Neural progenitor cell (in vitro differentiated cells): ENCODE measurements at regions not wholly inside any gene's neighbourhood (a gene's known extent, or its start where the extent isn't known, plus 50 kb on each side); places are given as distances from the start of the nearest gene placed in this dataset.

Experiments
- DNase-seq: peaks from one replicate; pipeline ENCODE4 v3.0.0-alpha.2; 2016; ENCODE audit warnings: low spot score
- H2AFZ ChIP-seq: fragments of 200-600 bp; sonication (generic); replicated peaks from 2 replicates; pipeline ENCODE4 v1.6.1; 2016; ENCODE audit warnings: antibody characterized with exemption
- H3F3A ChIP-seq: fragments of 200-600 bp; sonication (generic); 2 replicates; pipeline ENCODE4 v1.6.1; 2016; ENCODE audit warnings: antibody characterized with exemption, low read depth
- H3K27ac ChIP-seq: fragments of 200-600 bp; sonication (generic); 2 replicates; pipeline ENCODE4 v1.5.1; 2016; ENCODE audit warnings: mild to moderate bottlenecking
- H3K27me3 ChIP-seq: fragments of 200-600 bp; sonication (generic); 2 replicates; pipeline ENCODE4 v1.6.1; 2016; ENCODE audit warnings: mild to moderate bottlenecking, moderate library complexity
- H3K36me3 ChIP-seq: fragments of 200-600 bp; sonication (generic); 2 replicates; pipeline ENCODE4 v1.5.1; 2016
- H3K4me1 ChIP-seq: fragments of 200-600 bp; sonication (generic); 2 replicates; pipeline ENCODE4 v1.6.1; 2016; ENCODE audit warnings: mixed run types
- H3K4me2 ChIP-seq: fragments of 200-600 bp; sonication (generic); 2 replicates; pipeline ENCODE4 v1.6.1; 2016
- H3K4me3 ChIP-seq: fragments of 200-600 bp; sonication (generic); 2 replicates; pipeline ENCODE4 v1.5.1; 2016
- H3K79me2 ChIP-seq: fragments of 200-600 bp; sonication (generic); 2 replicates; pipeline ENCODE4 v1.6.1; 2016; ENCODE audit warnings: low read depth
- H3K9ac ChIP-seq: fragments of 200-600 bp; sonication (generic); 2 replicates; pipeline ENCODE4 v1.6.1; 2016
- H3K9me3 ChIP-seq: fragments of 200-600 bp; sonication (generic); 2 replicates; pipeline ENCODE4 v1.5.1; 2016; ENCODE audit warnings: low read depth
- H4K20me1 ChIP-seq: fragments of 200-600 bp; sonication (generic); 2 replicates; pipeline ENCODE4 v1.6.1; 2016; ENCODE audit warnings: low read depth
- H3K27ac Mint-ChIP-seq: 3 replicates; pipeline ENCODE4 v1.8.0; 2021; ENCODE audit warnings: mixed read lengths
- H3K27me3 Mint-ChIP-seq: 2 replicates; pipeline ENCODE4 v1.8.0; 2022; ENCODE audit warnings: low read depth, mild to moderate bottlenecking, inconsistent platforms, moderate library complexity, mixed read lengths; ENCODE audit not compliant: insufficient read depth
- H3K36me3 Mint-ChIP-seq: 3 replicates; pipeline ENCODE4 v1.8.0; 2021; ENCODE audit warnings: mixed read lengths
- H3K4me1 Mint-ChIP-seq: 3 replicates; pipeline ENCODE4 v1.8.0; 2021; ENCODE audit warnings: mixed read lengths
- H3K4me3 Mint-ChIP-seq: 3 replicates; pipeline ENCODE4 v1.8.0; 2021; ENCODE audit warnings: mild to moderate bottlenecking, moderate library complexity, mixed read lengths
- H3K9me3 Mint-ChIP-seq: 3 replicates; pipeline ENCODE4 v1.8.0; 2020; ENCODE audit warnings: mixed read lengths
- CTCF ChIP-seq: fragments of 200-600 bp; sonication (generic); IDR thresholded peaks from 2 replicates; pipeline ENCODE4 v1.5.1; 2017; ENCODE audit warnings: antibody characterized with exemption, mild to moderate bottlenecking
- EZH2 ChIP-seq: fragments of 200-600 bp; sonication (generic); IDR thresholded peaks from 2 replicates; pipeline ENCODE4 v1.6.1; 2017; ENCODE audit warnings: antibody characterized with exemption, mild to moderate bottlenecking, moderate library complexity
- EZH2phosphoT487 ChIP-seq: fragments of 200-600 bp; sonication (generic); IDR thresholded peaks from 2 replicates; pipeline ENCODE4 v1.6.1; 2017; ENCODE audit warnings: antibody characterized with exemption

GRCh38 chr11:15716550-15716949, 601.8 kb downstream of the INSC start:
- Mint-ChIP-seq H3K36me3 (no peaks in the 10 kb centered on the region), H3K27me3 (peaks cover 14% of the 10 kb centered on the region), H3K4me3 (no peak overlapping the region), H3K27ac (no peak overlapping the region), H3K4me1 (peaks cover 48% of the 10 kb centered on the region), H3K9me3 (peaks cover 6% of the 10 kb centered on the region)
- no peak overlapping the region for H3K4me3 ChIP-seq
- H3K27ac ChIP-seq = no peak overlapping the region
- no peak overlapping the region for H3K4me2 ChIP-seq
- H4K20me1 ChIP-seq = no peaks in the 10 kb centered on the region
- peaks cover 7% of the 10 kb centered on the region for H3F3A ChIP-seq
- no peaks in the 10 kb centered on the region for H3K79me2 ChIP-seq
- no peak overlapping the region for H2AFZ ChIP-seq
- DNase-seq = no peak
- H3K27me3 ChIP-seq = no peaks in the 10 kb centered on the region
- no peak for TF ChIP-seq EZH2phosphoT487
- no peak for TF ChIP-seq EZH2
- no peak for TF ChIP-seq CTCF
- no peaks in the 10 kb centered on the region for H3K36me3 ChIP-seq
- H3K4me1 ChIP-seq = peaks cover 28% of the 10 kb centered on the region
- H3K9me3 ChIP-seq = no peaks in the 10 kb centered on the region
- no peak overlapping the region for H3K9ac ChIP-seq

- H3F3A ChIP-seq = no peaks in the 10 kb centered on the region
- H3K4me3 ChIP-seq = no peak overlapping the region
- no peaks in the 10 kb centered on the region for H3K9me3 ChIP-seq
- Mint-ChIP-seq H3K27me3 (peaks cover 11% of the 10 kb centered on the region), H3K4me1 (peaks cover 45% of the 10 kb centered on the region), H3K27ac (no peak overlapping the region), H3K9me3 (peaks cover 12% of the 10 kb centered on the region), H3K36me3 (no peaks in the 10 kb centered on the region), H3K4me3 (no peak overlapping the region)
- no peak overlapping the region for H2AFZ ChIP-seq
- no peaks in the 10 kb centered on the region for H3K79me2 ChIP-seq
- DNase-seq = no peak
- TF ChIP-seq EZH2phosphoT487 (no peak), EZH2 (no peak), CTCF (no peak)
- no peak overlapping the region for H3K4me2 ChIP-seq
- no peaks in the 10 kb centered on the region for H4K20me1 ChIP-seq
- no peaks in the 10 kb centered on the region for H3K36me3 ChIP-seq
- no peaks in the 10 kb centered on the region for H3K27me3 ChIP-seq
- no peak overlapping the region for H3K9ac ChIP-seq
- no peak overlapping the region for H3K27ac ChIP-seq
- peaks cover 23% of the 10 kb centered on the region for H3K4me1 ChIP-seq
Observed at GRCh38 chr11:15720460-15720859, 605.7 kb downstream of the INSC start.

GRCh38 chr11:15723966-15724365, 609.2 kb downstream of the INSC start:
- H3K4me3 ChIP-seq = no peak overlapping the region
- no peaks in the 10 kb centered on the region for H3F3A ChIP-seq
- H3K9me3 Mint-ChIP-seq = peaks cover 10% of the 10 kb centered on the region
- peaks cover 9% of the 10 kb centered on the region for H3K27me3 Mint-ChIP-seq
- DNase-seq = no peak
- H3K79me2 ChIP-seq = no peaks in the 10 kb centered on the region
- no peak overlapping the region for H3K27ac ChIP-seq
- no peaks in the 10 kb centered on the region for H3K27me3 ChIP-seq
- peaks cover 26% of the 10 kb centered on the region for H3K4me1 Mint-ChIP-seq
- H3K36me3 Mint-ChIP-seq = no peaks in the 10 kb centered on the region
- H4K20me1 ChIP-seq = no peaks in the 10 kb centered on the region
- no peak for TF ChIP-seq EZH2
- no peak for TF ChIP-seq EZH2phosphoT487
- no peak for TF ChIP-seq CTCF
- H3K4me1 ChIP-seq = peaks cover 9% of the 10 kb centered on the region
- no peak overlapping the region for H2AFZ ChIP-seq
- no peak overlapping the region for H3K4me2 ChIP-seq
- no peak overlapping the region for H3K27ac Mint-ChIP-seq
- no peaks in the 10 kb centered on the region for H3K36me3 ChIP-seq
- no peaks in the 10 kb centered on the region for H3K9me3 ChIP-seq
- H3K4me3 Mint-ChIP-seq = no peak overlapping the region
- no peak overlapping the region for H3K9ac ChIP-seq

- TF ChIP-seq EZH2 = no peak
- TF ChIP-seq EZH2phosphoT487 = no peak
- no peak for TF ChIP-seq CTCF
- H3F3A ChIP-seq = no peaks in the 10 kb centered on the region
- Mint-ChIP-seq H3K4me1 (peaks cover 20% of the 10 kb centered on the region), H3K4me3 (no peak overlapping the region), H3K36me3 (no peaks in the 10 kb centered on the region), H3K27me3 (peaks cover 9% of the 10 kb centered on the region), H3K9me3 (peaks cover 10% of the 10 kb centered on the region), H3K27ac (no peak overlapping the region)
- no peak overlapping the region for H3K4me3 ChIP-seq
- H3K4me2 ChIP-seq = no peak overlapping the region
- no peaks in the 10 kb centered on the region for H3K27me3 ChIP-seq
- H3K36me3 ChIP-seq = no peaks in the 10 kb centered on the region
- no peak overlapping the region for H2AFZ ChIP-seq
- no peak for DNase-seq
- no peaks in the 10 kb centered on the region for H4K20me1 ChIP-seq
- H3K9me3 ChIP-seq = no peaks in the 10 kb centered on the region
- H3K79me2 ChIP-seq = no peaks in the 10 kb centered on the region
- no peak overlapping the region for H3K27ac ChIP-seq
- no peak overlapping the region for H3K9ac ChIP-seq
- peaks cover 3% of the 10 kb centered on the region for H3K4me1 ChIP-seq
Observed at GRCh38 chr11:15724601-15725000, 609.9 kb downstream of the INSC start.
